HCT116 (cell line): ENCODE measurements at regions not wholly inside any gene's neighbourhood (a gene's known extent, or its start where the extent isn't known, plus 50 kb on each side); places are given as distances from the start of the nearest gene placed in this dataset.

ENCODE experiments used
- ATAC-seq: fragments of 200-7000 bp; cut with Tn5 transposase; 2 replicates; pipeline ENCODE4 v1.9.1; 2020; ENCODE audit warnings: mild to moderate bottlenecking, moderate library complexity
- BruUV-seq: library from RNA; stranded (reverse); fragments of 400-500 nt; replicated peaks from 2 replicates; lab custom pipeline; 2021; lab: Mats Ljungman, UMichigan
- CTCF ChIA-PET: fragments of 300-600 bp; sonication (Branson Sonifier 250); formaldehyde crosslinking; loops from one replicate; lab custom pipeline; 2021; ENCODE audit warnings: antibody characterized with exemption; lab: Charles Lee
- POLR2A ChIA-PET: fragments of 300-600, 350-600 bp; sonication (Branson Sonifier 250); formaldehyde crosslinking; loops from one replicate; lab custom pipeline; 2021; ENCODE audit warnings: antibody characterized with exemption; lab: Charles Lee
- RAD21 ChIA-PET, 2 experiments: fragments of 300-600 bp; sonication (Branson Sonifier 250); formaldehyde crosslinking; loops; one replicate each; lab custom pipeline; 2023; ENCODE audit warnings: low total read pairs in 2 of 2; ENCODE audit not compliant: uncharacterized antibody in 2 of 2, unreplicated experiment in 2 of 2, low non-redundant PET in 1 of 2; lab: Charles Lee
- DNase-seq: peaks from one replicate; pipeline ENCODE4 v3.0.0-alpha.2; 2010; ENCODE audit warnings: low read depth, low spot score
- H2AFZ ChIP-seq: fragments of 200-600 bp; shearing (Covaris generic), sonication (generic); 2 replicates; pipeline ENCODE4 v1.6.1; 2017; ENCODE audit warnings: low read depth, mixed run types, mixed read lengths, antibody characterized with exemption, low read length; ENCODE audit not compliant: poor library complexity, severe bottlenecking
- H3K27ac ChIP-seq: 2 replicates; pipeline ENCODE4 v1.5.1; 2012; ENCODE audit warnings: low read depth, low read length
- H3K27me3 ChIP-seq: fragments of 200-600 bp; sonication (generic); 2 replicates; pipeline ENCODE4 v1.6.1; 2016; ENCODE audit warnings: mixed run types, low read length, mixed read lengths; ENCODE audit not compliant: insufficient read depth
- H3K36me3 ChIP-seq, 2 experiments: fragments of 200-500 bp in 1 of 2; fragments of 200-600 bp in 1 of 2; sonication (Bioruptor generic) in 1 of 2; sonication (generic) in 1 of 2; 2 replicates each; pipeline versions ENCODE4 v1.5.1 to v1.6.1; 2014 to 2016; ENCODE audit warnings: low read length in 2 of 2, inconsistent platforms in 1 of 2, mixed read lengths in 1 of 2, mixed run types in 1 of 2; ENCODE audit not compliant: insufficient read depth in 2 of 2, control insufficient read depth in 1 of 2
- H3K4me1 ChIP-seq, 2 experiments: fragments of 200-600 bp in 1 of 2; sonication (generic) in 1 of 2; 2 replicates each; pipeline versions ENCODE4 v1.5.1 to v1.6.1; 2012 to 2017; ENCODE audit warnings: low read length in 2 of 2, inconsistent platforms in 1 of 2, mild to moderate bottlenecking in 1 of 2, mixed read lengths in 1 of 2, mixed run types in 1 of 2, moderate library complexity in 1 of 2; ENCODE audit not compliant: insufficient read depth in 2 of 2, control insufficient read depth in 1 of 2
- H3K4me2 ChIP-seq: fragments of 200-600 bp; sonication (generic); 2 replicates; pipeline ENCODE4 v1.6.1; 2017; ENCODE audit warnings: mixed run types, low read length, mixed read lengths
- H3K4me3 ChIP-seq, 2 experiments: fragments of 200-600 bp in 1 of 2; sonication (generic) in 1 of 2; replicated peaks in 1 of 2; 2 replicates each; pipeline ENCODE4 v1.5.1; 2011 to 2016; ENCODE audit warnings: low read length in 2 of 2, control low read depth in 1 of 2, low read depth in 1 of 2, mild to moderate bottlenecking in 1 of 2, mixed read lengths in 1 of 2, mixed run types in 1 of 2
- H3K79me2 ChIP-seq: fragments of 200-600 bp; sonication (generic); 2 replicates; pipeline ENCODE4 v1.6.1; 2017; ENCODE audit warnings: mild to moderate bottlenecking, mixed run types, low read length, moderate library complexity, mixed read lengths; ENCODE audit not compliant: insufficient read depth
- H3K9ac ChIP-seq: fragments of 200-600 bp; sonication (generic); 2 replicates; pipeline ENCODE4 v1.6.1; 2016; ENCODE audit warnings: low read length, mixed read lengths
- H3K9me2 ChIP-seq: fragments of 200-600 bp; sonication (generic), shearing (Covaris generic); 2 replicates; pipeline ENCODE4 v1.6.1; 2017; ENCODE audit warnings: mixed run types, mild to moderate bottlenecking, moderate library complexity; ENCODE audit not compliant: insufficient read depth
- H3K9me3 ChIP-seq, 2 experiments: fragments of 200-500 bp in 1 of 2; fragments of 200-600 bp in 1 of 2; sonication (Bioruptor generic) in 1 of 2; sonication (generic) in 1 of 2; 2 replicates each; pipeline ENCODE4 v1.6.1; 2014 to 2017; ENCODE audit warnings: low read length in 2 of 2, mixed read lengths in 2 of 2, inconsistent platforms in 1 of 2, low read depth in 1 of 2, mild to moderate bottlenecking in 1 of 2, mixed run types in 1 of 2, moderate library complexity in 1 of 2; ENCODE audit not compliant: control insufficient read depth in 1 of 2, insufficient read depth in 1 of 2
- H4K20me1 ChIP-seq: fragments of 200-600 bp; sonication (generic), shearing (Covaris generic); 2 replicates; pipeline ENCODE4 v1.6.1; 2017; ENCODE audit warnings: mixed run types, mild to moderate bottlenecking, moderate library complexity; ENCODE audit not compliant: insufficient read depth
- CEBPB ChIP-seq: IDR thresholded peaks from 2 replicates; pipeline ENCODE4 v1.6.1; 2012; ENCODE audit warnings: low read depth
- EGR1 ChIP-seq: IDR thresholded peaks from 2 replicates; pipeline ENCODE4 v1.6.1; 2012; ENCODE audit warnings: low read depth
- ELF1 ChIP-seq: IDR thresholded peaks from 2 replicates; pipeline ENCODE4 v1.6.1; 2012; ENCODE audit warnings: low read depth, borderline replicate concordance
- EZH2 ChIP-seq: fragments of 200-600 bp; sonication (generic); IDR thresholded peaks from 2 replicates; pipeline ENCODE4 v1.6.1; 2017; ENCODE audit warnings: antibody characterized with exemption, mixed run types
- FOSL1 ChIP-seq: IDR thresholded peaks from 2 replicates; pipeline ENCODE4 v1.6.1; 2012; ENCODE audit warnings: low read depth
- POLR2A ChIP-seq: IDR thresholded peaks from 2 replicates; pipeline ENCODE4 v1.7.0; 2011; ENCODE audit warnings: borderline replicate concordance; ENCODE audit not compliant: insufficient read depth, insufficient read length; ENCODE audit errors: extremely low read depth
- POLR2AphosphoS5 ChIP-seq: IDR thresholded peaks from 2 replicates; pipeline ENCODE4 v1.6.1; 2011; ENCODE audit warnings: mild to moderate bottlenecking, low read depth, low read length, moderate library complexity
- RAD21 ChIP-seq: IDR thresholded peaks from 2 replicates; pipeline ENCODE4 v1.6.1; 2012; ENCODE audit warnings: low read depth, mild to moderate bottlenecking
- SIN3A ChIP-seq: IDR thresholded peaks from 2 replicates; pipeline ENCODE4 v1.6.1; 2012; ENCODE audit warnings: low read depth
- SP1 ChIP-seq: IDR thresholded peaks from 2 replicates; pipeline ENCODE4 v1.6.1; 2012; ENCODE audit warnings: low read depth
- SRF ChIP-seq: IDR thresholded peaks from 2 replicates; pipeline ENCODE4 v1.6.1; 2012; ENCODE audit warnings: low read depth
- TCF7L2 ChIP-seq: IDR thresholded peaks from 2 replicates; pipeline ENCODE4 v1.7.0; 2011; ENCODE audit warnings: borderline replicate concordance, inconsistent platforms; ENCODE audit not compliant: insufficient read depth, insufficient read length; ENCODE audit errors: extremely low read depth
- YY1 ChIP-seq: IDR thresholded peaks from 2 replicates; pipeline ENCODE4 v1.6.1; 2011; ENCODE audit warnings: low read length, low read depth, moderate library complexity, mild to moderate bottlenecking; ENCODE audit not compliant: insufficient replicate concordance; ENCODE audit errors: extremely low read depth
- ZFX ChIP-seq: fragments of 450-650 bp; IDR thresholded peaks from 2 replicates; pipeline ENCODE4 v1.6.1; 2017
- ZNF274 ChIP-seq: fragments of 200-500 bp; sonication (Bioruptor generic); IDR thresholded peaks from 2 replicates; pipeline ENCODE4 v1.6.1; 2014; ENCODE audit warnings: mild to moderate bottlenecking, low read depth, low read length, inconsistent platforms
- intact Hi-C: fragments of 100-400 bp; cut with micrococcal nuclease; formaldehyde crosslinking; loops from 2 replicates; pipeline ENCODE4 v1.10.0; 2022
- TF ChIP-seq, protein P1 (sequence below): IDR thresholded peaks from 2 replicates; pipeline ENCODE4 v1.6.1; 2011; ENCODE audit warnings: mild to moderate bottlenecking, low read length, moderate library complexity; ENCODE audit not compliant: insufficient replicate concordance; ENCODE audit errors: extremely low read depth
- TF ChIP-seq, protein P2 (sequence below): IDR thresholded peaks from 2 replicates; pipeline ENCODE4 v1.6.1; 2012; ENCODE audit warnings: low read depth
- TF ChIP-seq, protein P3 (sequence below), 3 experiments: fragments of 200-600 bp in 1 of 3; sonication (generic) in 1 of 3; IDR thresholded peaks in 2 of 3; conservative IDR thresholded peaks in 1 of 3; 2 replicates each; pipeline ENCODE4 v1.5.1; 2012 to 2017; ENCODE audit warnings: low read depth in 2 of 3, low read length in 2 of 3, antibody characterized with exemption in 1 of 3, borderline replicate concordance in 1 of 3, control low read depth in 1 of 3, mild to moderate bottlenecking in 1 of 3, mixed read lengths in 1 of 3, mixed run types in 1 of 3, moderate library complexity in 1 of 3; ENCODE audit not compliant: insufficient read depth in 1 of 3

DNA sequence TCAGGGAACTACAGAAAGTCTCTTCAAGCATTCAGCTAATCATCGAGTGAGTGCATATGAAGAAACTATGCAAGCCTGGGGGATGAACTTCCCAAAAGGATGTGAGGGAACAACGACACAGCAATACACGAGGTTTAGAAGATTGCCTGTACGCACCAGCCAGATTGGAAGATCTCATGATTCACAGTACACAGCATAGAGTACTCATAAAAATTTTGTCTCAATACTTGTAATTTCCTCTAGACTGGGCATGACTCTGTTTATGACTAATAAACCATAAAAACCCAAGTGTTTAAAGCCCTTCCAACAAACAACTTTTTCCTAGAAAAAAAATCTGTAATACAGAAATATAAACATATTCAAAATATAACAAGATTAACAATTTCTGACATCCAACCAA is 279.7 kb downstream of the KCNJ3 start:
- no peaks in the 10 kb centered on the region for H3K36me3 ChIP-seq
- no peaks in the 10 kb centered on the region for H3K27me3 ChIP-seq
- no peaks in the 10 kb centered on the region for H3K9me3 ChIP-seq
- H3K4me3 ChIP-seq = no peak overlapping the region
- ChIA-PET CTCF (no interaction called here), POLR2A (no interaction called here), RAD21 (no interaction called here)
- DNase-seq (no peak), ATAC-seq (no peak)
- H3K4me2 ChIP-seq = no peak overlapping the region
- intact Hi-C loops = no loop called here
- no TSS peak for BruUV-seq
- no peaks in the 10 kb centered on the region for H3K4me1 ChIP-seq
- TF ChIP-seq RAD21 (no peak), EZH2 (no peak), TCF7L2 (no peak), ZNF274 (no peak), SRF (no peak), EGR1 (no peak), POLR2AphosphoS5 (no peak), YY1 (no peak), FOSL1 (no peak), CEBPB (no peak), ZFX (no peak), SP1 (no peak), POLR2A (no peak), SIN3A (no peak), ELF1 (no peak)
- TF ChIP-seq, protein P1, sequence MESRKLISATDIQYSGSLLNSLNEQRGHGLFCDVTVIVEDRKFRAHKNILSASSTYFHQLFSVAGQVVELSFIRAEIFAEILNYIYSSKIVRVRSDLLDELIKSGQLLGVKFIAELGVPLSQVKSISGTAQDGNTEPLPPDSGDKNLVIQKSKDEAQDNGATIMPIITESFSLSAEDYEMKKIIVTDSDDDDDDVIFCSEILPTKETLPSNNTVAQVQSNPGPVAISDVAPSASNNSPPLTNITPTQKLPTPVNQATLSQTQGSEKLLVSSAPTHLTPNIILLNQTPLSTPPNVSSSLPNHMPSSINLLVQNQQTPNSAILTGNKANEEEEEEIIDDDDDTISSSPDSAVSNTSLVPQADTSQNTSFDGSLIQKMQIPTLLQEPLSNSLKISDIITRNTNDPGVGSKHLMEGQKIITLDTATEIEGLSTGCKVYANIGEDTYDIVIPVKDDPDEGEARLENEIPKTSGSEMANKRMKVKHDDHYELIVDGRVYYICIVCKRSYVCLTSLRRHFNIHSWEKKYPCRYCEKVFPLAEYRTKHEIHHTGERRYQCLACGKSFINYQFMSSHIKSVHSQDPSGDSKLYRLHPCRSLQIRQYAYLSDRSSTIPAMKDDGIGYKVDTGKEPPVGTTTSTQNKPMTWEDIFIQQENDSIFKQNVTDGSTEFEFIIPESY = no peak
- TF ChIP-seq, protein P2, sequence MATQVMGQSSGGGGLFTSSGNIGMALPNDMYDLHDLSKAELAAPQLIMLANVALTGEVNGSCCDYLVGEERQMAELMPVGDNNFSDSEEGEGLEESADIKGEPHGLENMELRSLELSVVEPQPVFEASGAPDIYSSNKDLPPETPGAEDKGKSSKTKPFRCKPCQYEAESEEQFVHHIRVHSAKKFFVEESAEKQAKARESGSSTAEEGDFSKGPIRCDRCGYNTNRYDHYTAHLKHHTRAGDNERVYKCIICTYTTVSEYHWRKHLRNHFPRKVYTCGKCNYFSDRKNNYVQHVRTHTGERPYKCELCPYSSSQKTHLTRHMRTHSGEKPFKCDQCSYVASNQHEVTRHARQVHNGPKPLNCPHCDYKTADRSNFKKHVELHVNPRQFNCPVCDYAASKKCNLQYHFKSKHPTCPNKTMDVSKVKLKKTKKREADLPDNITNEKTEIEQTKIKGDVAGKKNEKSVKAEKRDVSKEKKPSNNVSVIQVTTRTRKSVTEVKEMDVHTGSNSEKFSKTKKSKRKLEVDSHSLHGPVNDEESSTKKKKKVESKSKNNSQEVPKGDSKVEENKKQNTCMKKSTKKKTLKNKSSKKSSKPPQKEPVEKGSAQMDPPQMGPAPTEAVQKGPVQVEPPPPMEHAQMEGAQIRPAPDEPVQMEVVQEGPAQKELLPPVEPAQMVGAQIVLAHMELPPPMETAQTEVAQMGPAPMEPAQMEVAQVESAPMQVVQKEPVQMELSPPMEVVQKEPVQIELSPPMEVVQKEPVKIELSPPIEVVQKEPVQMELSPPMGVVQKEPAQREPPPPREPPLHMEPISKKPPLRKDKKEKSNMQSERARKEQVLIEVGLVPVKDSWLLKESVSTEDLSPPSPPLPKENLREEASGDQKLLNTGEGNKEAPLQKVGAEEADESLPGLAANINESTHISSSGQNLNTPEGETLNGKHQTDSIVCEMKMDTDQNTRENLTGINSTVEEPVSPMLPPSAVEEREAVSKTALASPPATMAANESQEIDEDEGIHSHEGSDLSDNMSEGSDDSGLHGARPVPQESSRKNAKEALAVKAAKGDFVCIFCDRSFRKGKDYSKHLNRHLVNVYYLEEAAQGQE = no peak
- TF ChIP-seq, protein P3, sequence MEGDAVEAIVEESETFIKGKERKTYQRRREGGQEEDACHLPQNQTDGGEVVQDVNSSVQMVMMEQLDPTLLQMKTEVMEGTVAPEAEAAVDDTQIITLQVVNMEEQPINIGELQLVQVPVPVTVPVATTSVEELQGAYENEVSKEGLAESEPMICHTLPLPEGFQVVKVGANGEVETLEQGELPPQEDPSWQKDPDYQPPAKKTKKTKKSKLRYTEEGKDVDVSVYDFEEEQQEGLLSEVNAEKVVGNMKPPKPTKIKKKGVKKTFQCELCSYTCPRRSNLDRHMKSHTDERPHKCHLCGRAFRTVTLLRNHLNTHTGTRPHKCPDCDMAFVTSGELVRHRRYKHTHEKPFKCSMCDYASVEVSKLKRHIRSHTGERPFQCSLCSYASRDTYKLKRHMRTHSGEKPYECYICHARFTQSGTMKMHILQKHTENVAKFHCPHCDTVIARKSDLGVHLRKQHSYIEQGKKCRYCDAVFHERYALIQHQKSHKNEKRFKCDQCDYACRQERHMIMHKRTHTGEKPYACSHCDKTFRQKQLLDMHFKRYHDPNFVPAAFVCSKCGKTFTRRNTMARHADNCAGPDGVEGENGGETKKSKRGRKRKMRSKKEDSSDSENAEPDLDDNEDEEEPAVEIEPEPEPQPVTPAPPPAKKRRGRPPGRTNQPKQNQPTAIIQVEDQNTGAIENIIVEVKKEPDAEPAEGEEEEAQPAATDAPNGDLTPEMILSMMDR (IDR thresholded peaks at IDR 0.05 in 2 of 3, conservative IDR thresholded peaks at IDR 0.05 in 1 of 3; ENCODE audit: borderline replicate concordance in 1 of 3, insufficient read depth in 1 of 3, low read depth in 2 of 3, low read length in 2 of 3) = no peak
- no peak overlapping the region for H2AFZ ChIP-seq
- H3K9me2 ChIP-seq = no peaks in the 10 kb centered on the region
- H4K20me1 ChIP-seq = no peaks in the 10 kb centered on the region
- H3K27ac ChIP-seq = no peak overlapping the region
- no peak overlapping the region for H3K9ac ChIP-seq
- H3K79me2 ChIP-seq = no peaks in the 10 kb centered on the region
